SU-DHL-6 (cell line): ENCODE measurements at regions not wholly inside any gene's neighbourhood (a gene's known extent, or its start where the extent isn't known, plus 50 kb on each side); places are given as distances from the start of the nearest gene placed in this dataset.

Source experiments
- CTCF ChIP-seq: fragments of 200-600 bp; sonication (generic); IDR thresholded peaks from one replicate; pipeline ENCODE4 v1.5.1; 2017; ENCODE audit warnings: antibody characterized with exemption, mild to moderate bottlenecking, low read length, moderate library complexity; ENCODE audit not compliant: insufficient read depth, poor library complexity, severe bottlenecking
- EZH2phosphoT487 ChIP-seq: fragments of 200-600 bp; sonication (generic), shearing (Covaris generic); conservative IDR thresholded peaks from 2 replicates; pipeline ENCODE4 v1.6.1; 2018; ENCODE audit warnings: mild to moderate bottlenecking, antibody characterized with exemption, low read length, moderate library complexity, mixed read lengths

- TF ChIP-seq CTCF, result no peak
- TF ChIP-seq EZH2phosphoT487, result no peak
Measured at GRCh38 chr6:4258733-4259132, 123.4 kb upstream of the ECI2 start.
